GM12878 (cell line): ENCODE measurements at regions not wholly inside any gene's neighbourhood (a gene's known extent, or its start where the extent isn't known, plus 50 kb on each side); places are given as distances from the start of the nearest gene placed in this dataset.

Experiments used
- BCL11A ChIP-seq: IDR thresholded peaks from 2 replicates; pipeline ENCODE4 v1.6.1; 2011; ENCODE audit warnings: low read depth, low read length
- BCLAF1 ChIP-seq: fragments of 450-650 bp; IDR thresholded peaks from 2 replicates; pipeline ENCODE4 v1.6.1; 2017; ENCODE audit warnings: antibody characterized with exemption, mild to moderate bottlenecking, moderate library complexity
- ELK1 ChIP-seq: IDR thresholded peaks from 2 replicates; pipeline ENCODE4 v1.6.1; 2012; ENCODE audit warnings: low read depth, low read length, improper control_type of control experiment
- NKRF ChIP-seq: fragments of 450-650 bp; conservative IDR thresholded peaks from 2 replicates; pipeline ENCODE4 v1.6.1; 2017; ENCODE audit warnings: mild to moderate bottlenecking, moderate library complexity
- RUNX3 ChIP-seq: IDR thresholded peaks from 2 replicates; pipeline ENCODE4 v1.6.1; 2012; ENCODE audit warnings: low read length, inconsistent platforms
- SPI1 ChIP-seq: IDR thresholded peaks from 2 replicates; pipeline ENCODE4 v1.6.1; 2011; ENCODE audit warnings: low read depth, mild to moderate bottlenecking, low read length, moderate library complexity, borderline replicate concordance; ENCODE audit not compliant: insufficient read depth
- TCF7 ChIP-seq: IDR thresholded peaks from 2 replicates; pipeline ENCODE4 v1.6.1; 2014; ENCODE audit warnings: antibody characterized with exemption, borderline replicate concordance
- TF ChIP-seq, protein P1 (sequence below): IDR thresholded peaks from 2 replicates; pipeline ENCODE4 v1.6.1; 2012; ENCODE audit warnings: mild to moderate bottlenecking, low read depth, low read length

GRCh38 chr20:50417023-50417329 is 93.2 kb upstream of the PTPN1 start:
- TF ChIP-seq BCL11A (no peak), NKRF (no peak), RUNX3 (no peak), TCF7 (no peak), BCLAF1 (no peak), SPI1 (no peak), ELK1 (no peak)
- TF ChIP-seq, protein P1, sequence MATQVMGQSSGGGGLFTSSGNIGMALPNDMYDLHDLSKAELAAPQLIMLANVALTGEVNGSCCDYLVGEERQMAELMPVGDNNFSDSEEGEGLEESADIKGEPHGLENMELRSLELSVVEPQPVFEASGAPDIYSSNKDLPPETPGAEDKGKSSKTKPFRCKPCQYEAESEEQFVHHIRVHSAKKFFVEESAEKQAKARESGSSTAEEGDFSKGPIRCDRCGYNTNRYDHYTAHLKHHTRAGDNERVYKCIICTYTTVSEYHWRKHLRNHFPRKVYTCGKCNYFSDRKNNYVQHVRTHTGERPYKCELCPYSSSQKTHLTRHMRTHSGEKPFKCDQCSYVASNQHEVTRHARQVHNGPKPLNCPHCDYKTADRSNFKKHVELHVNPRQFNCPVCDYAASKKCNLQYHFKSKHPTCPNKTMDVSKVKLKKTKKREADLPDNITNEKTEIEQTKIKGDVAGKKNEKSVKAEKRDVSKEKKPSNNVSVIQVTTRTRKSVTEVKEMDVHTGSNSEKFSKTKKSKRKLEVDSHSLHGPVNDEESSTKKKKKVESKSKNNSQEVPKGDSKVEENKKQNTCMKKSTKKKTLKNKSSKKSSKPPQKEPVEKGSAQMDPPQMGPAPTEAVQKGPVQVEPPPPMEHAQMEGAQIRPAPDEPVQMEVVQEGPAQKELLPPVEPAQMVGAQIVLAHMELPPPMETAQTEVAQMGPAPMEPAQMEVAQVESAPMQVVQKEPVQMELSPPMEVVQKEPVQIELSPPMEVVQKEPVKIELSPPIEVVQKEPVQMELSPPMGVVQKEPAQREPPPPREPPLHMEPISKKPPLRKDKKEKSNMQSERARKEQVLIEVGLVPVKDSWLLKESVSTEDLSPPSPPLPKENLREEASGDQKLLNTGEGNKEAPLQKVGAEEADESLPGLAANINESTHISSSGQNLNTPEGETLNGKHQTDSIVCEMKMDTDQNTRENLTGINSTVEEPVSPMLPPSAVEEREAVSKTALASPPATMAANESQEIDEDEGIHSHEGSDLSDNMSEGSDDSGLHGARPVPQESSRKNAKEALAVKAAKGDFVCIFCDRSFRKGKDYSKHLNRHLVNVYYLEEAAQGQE = no peak
